ENCODE measurements at regions not wholly inside any gene's neighbourhood (a gene's known extent, or its start where the extent isn't known, plus 50 kb on each side); places are given as distances from the start of the nearest gene placed in this dataset.

DNA sequence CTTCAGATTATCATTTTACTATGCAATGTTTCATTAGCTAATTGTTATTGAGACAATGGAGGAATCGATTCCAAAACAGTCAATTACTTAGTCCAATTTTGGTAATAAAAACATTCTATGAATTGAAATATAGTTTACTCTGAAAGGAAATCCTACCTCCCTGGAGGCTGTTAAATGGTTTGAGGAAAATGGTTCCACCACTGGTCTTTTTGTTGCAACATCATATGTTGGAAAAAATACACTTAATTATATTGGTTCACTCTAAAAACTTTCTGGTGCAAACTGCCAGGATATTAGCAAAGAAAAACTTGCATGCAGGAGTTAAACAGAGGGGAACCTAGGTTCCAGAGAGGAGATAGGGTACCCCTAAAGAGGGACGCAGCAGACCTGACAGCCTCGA lies 267.3 kb upstream of the LYZL1 start:
- Histone ChIP-seq H3K4me3 (ENCODE audit: low read depth, low read length) (no peak overlapping the region), H3K9me3 (ENCODE audit: severe bottlenecking) (no peaks in the 10 kb centered on the region), H3K27ac (no peak overlapping the region), H3K27me3 (ENCODE audit: insufficient read depth, low read depth, severe bottlenecking) (no peaks in the 10 kb centered on the region), H3K36me3 (no peaks in the 10 kb centered on the region)
- TF ChIP-seq, protein P1, sequence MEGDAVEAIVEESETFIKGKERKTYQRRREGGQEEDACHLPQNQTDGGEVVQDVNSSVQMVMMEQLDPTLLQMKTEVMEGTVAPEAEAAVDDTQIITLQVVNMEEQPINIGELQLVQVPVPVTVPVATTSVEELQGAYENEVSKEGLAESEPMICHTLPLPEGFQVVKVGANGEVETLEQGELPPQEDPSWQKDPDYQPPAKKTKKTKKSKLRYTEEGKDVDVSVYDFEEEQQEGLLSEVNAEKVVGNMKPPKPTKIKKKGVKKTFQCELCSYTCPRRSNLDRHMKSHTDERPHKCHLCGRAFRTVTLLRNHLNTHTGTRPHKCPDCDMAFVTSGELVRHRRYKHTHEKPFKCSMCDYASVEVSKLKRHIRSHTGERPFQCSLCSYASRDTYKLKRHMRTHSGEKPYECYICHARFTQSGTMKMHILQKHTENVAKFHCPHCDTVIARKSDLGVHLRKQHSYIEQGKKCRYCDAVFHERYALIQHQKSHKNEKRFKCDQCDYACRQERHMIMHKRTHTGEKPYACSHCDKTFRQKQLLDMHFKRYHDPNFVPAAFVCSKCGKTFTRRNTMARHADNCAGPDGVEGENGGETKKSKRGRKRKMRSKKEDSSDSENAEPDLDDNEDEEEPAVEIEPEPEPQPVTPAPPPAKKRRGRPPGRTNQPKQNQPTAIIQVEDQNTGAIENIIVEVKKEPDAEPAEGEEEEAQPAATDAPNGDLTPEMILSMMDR (IDR thresholded peaks at IDR 0.05; ENCODE audit: low read depth, low read length), result no peak
- DNase-seq, result no peak

DNA sequence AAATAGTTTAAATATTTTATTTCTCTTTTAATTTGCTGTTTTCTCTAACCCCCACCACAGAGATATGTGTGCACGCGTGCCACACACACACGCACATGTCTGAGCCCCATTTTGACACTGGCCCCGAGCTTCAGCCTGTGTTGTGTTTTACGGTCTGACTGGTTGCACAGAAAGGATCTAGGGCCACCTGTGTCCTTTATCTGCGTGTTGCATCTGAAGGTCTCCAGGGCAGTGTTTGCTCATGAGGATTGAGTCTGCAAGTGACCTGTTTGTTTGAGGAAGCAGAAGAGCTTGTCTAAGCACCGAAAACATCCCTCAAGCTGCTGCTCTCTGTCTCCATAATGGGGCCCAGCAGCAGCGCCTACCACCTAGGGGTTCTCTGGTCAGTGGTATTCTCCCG lies 266.4 kb upstream of the LYZL1 start:
- no peak overlapping the region for H3K4me3 ChIP-seq (ENCODE audit: low read depth, low read length)
- DNase-seq, result no peak
- TF ChIP-seq, protein P1 (IDR thresholded peaks at IDR 0.05; ENCODE audit: low read depth, low read length), result no peak
- H3K9me3 ChIP-seq (ENCODE audit: severe bottlenecking), result no peaks in the 10 kb centered on the region
- no peak overlapping the region for H3K27ac ChIP-seq
- H3K36me3 ChIP-seq, result no peaks in the 10 kb centered on the region
- no peaks in the 10 kb centered on the region for H3K27me3 ChIP-seq (ENCODE audit: insufficient read depth, low read depth, severe bottlenecking)

DNA sequence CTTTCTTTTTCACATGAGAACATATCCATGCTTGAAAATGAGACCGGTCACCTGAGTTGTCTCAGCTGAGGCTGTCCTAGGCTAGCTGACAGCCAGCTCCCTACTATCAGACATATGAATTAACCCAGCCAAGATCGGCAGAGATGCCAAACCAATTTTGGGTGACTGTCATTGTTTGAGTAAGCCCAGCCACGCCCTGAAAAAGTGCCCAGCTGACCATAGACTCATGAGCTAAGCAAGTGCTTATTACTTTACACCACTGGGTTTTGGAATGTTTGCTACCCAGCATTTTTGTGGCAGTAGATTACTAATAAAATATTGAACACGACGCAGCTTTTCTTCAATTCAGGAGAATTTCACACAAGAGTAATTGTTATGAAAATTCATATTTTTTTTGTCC lies 265.2 kb upstream of the LYZL1 start:
- Histone ChIP-seq H3K27ac (no peak overlapping the region), H3K4me3 (ENCODE audit: low read depth, low read length) (no peak overlapping the region), H3K27me3 (ENCODE audit: insufficient read depth, low read depth, severe bottlenecking) (no peaks in the 10 kb centered on the region), H3K9me3 (ENCODE audit: severe bottlenecking) (no peaks in the 10 kb centered on the region), H3K36me3 (no peaks in the 10 kb centered on the region)
- TF ChIP-seq, protein P1 (IDR thresholded peaks at IDR 0.05; ENCODE audit: low read depth, low read length), result no peak
- DNase-seq, result no peak

DNA sequence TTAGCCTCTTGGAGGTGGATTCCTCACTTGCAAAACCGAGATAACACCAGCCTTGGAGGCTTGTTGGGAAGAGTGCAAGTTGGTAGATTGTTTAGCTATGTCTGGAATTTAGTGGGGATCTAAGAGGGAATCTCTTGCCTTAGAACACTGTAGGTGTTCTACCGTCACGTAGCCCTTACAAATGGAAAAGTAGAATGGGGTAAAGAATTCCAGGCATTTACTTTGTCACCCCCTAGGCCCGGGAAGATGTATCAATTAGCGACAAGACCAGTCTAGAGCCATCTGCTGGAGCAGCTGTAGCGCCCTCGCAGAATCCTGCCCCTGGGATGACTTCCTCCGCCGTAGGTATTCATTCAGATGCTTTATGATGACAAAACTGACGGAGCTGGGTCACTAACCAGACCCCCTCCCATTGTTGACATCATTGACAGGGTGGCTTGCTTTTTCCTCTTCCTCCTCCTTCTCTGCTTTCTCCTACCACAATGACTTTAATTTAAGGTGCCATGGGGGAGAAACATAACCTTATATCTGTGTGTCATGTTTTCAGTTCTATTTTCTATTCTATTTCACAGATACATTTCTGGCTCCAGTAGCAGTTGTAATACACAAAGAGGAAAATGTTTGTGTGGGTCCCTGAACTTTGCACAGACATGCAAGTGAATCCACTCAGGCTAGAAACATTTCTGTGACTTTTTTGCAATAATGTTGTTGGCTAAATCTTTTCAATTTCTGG lies 262.6 kb upstream of the LYZL1 start:
- Histone ChIP-seq H3K27me3 (ENCODE audit: insufficient read depth, low read depth, severe bottlenecking) (no peaks in the 10 kb centered on the region), H3K9me3 (ENCODE audit: severe bottlenecking) (no peaks in the 10 kb centered on the region), H3K4me3 (ENCODE audit: low read depth, low read length) (no peak overlapping the region), H3K27ac (no peak overlapping the region), H3K36me3 (no peaks in the 10 kb centered on the region)
- TF ChIP-seq, protein P1 (IDR thresholded peaks at IDR 0.05; ENCODE audit: low read depth, low read length), result no peak
- DNase-seq, result no peak

DNA sequence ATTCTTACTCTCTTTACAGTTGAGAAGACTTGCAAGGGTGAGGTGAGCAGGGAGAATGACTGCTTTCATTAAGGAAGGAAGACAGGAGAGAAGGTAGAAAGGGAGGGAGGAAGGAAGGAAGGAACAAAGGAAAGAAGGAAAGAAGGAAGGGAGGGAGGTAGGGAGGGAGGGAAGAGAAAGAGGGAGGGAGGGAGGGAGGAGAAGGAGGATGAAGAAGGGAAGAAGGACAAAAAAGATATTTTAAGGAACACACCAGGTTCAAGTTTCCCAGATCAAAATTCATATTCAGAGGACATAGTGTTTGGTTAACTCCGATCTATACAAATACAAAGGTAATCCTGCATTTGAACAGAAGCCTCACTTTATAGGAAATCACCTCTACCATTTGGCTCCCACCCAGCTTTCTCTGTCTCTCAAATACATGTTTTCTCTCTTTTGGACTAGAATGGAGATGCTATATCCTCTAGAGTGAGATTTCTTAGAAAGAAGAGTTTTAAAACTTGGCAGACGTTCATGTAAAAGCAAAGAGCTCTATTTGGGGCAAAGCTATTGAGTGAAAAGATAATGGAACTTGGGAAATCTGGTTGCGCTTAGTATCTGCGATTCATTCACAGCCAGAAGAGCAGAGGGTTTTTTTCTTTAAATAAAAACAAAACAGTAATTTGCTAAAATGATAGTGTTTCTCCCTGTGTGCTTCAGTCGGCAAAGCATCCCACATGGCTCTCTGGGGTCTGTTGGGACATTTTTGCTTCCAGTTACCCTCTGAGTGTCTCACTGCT lies 261.9 kb upstream of the LYZL1 start:
- Histone ChIP-seq H3K27me3 (ENCODE audit: insufficient read depth, low read depth, severe bottlenecking) (no peaks in the 10 kb centered on the region), H3K27ac (no peak overlapping the region), H3K36me3 (no peaks in the 10 kb centered on the region), H3K9me3 (ENCODE audit: severe bottlenecking) (no peaks in the 10 kb centered on the region), H3K4me3 (ENCODE audit: low read depth, low read length) (no peak overlapping the region)
- no peak for DNase-seq
- TF ChIP-seq, protein P1 (IDR thresholded peaks at IDR 0.05; ENCODE audit: low read depth, low read length), result no peak

All from WERI-Rb-1 (cell line).